Smooth muscle cell (in vitro differentiated cells): ENCODE measurements at regions not wholly inside any gene's neighbourhood (a gene's known extent, or its start where the extent isn't known, plus 50 kb on each side); places are given as distances from the start of the nearest gene placed in this dataset.
A peak's percentile ranks its signal among the peaks of the same experiment; 100 is the strongest.

ENCODE experiments used
- DNase-seq: peaks from one replicate; lab custom pipeline; 2025; ENCODE audit not compliant: unreplicated experiment; lab: John Stamatoyannopoulos, UW
- H2AFZ ChIP-seq: fragments of 200-600 bp; sonication (generic); 2 replicates; pipeline ENCODE4 v1.6.0; 2016; ENCODE audit warnings: antibody characterized with exemption, low read depth, mild to moderate bottlenecking
- H3F3A ChIP-seq: fragments of 200-600 bp; sonication (generic); 2 replicates; pipeline ENCODE4 v1.6.0; 2017; ENCODE audit warnings: antibody characterized with exemption, low read depth
- H3K27ac ChIP-seq: fragments of 200-600 bp; sonication (generic); 2 replicates; pipeline ENCODE4 v1.5.1; 2016; ENCODE audit warnings: low read depth, mild to moderate bottlenecking
- H3K27me3 ChIP-seq: fragments of 200-600 bp; sonication (generic); 2 replicates; pipeline ENCODE4 v1.6.1; 2016; ENCODE audit warnings: low read depth, mild to moderate bottlenecking
- H3K36me3 ChIP-seq: fragments of 200-600 bp; sonication (generic); 2 replicates; pipeline ENCODE4 v1.5.1; 2016; ENCODE audit warnings: low read depth
- H3K4me1 ChIP-seq: fragments of 200-600 bp; sonication (generic); 2 replicates; pipeline ENCODE4 v1.5.1; 2016; ENCODE audit warnings: low read depth
- H3K4me2 ChIP-seq: fragments of 200-600 bp; sonication (generic); 2 replicates; pipeline ENCODE4 v1.6.0; 2016; ENCODE audit warnings: mild to moderate bottlenecking
- H3K4me3 ChIP-seq: fragments of 200-600 bp; sonication (generic); 2 replicates; pipeline ENCODE4 v1.5.1; 2016; ENCODE audit warnings: mild to moderate bottlenecking
- H3K79me2 ChIP-seq: fragments of 200-600 bp; sonication (generic); 2 replicates; pipeline ENCODE4 v1.6.0; 2016; ENCODE audit warnings: low read depth, mild to moderate bottlenecking
- H3K9ac ChIP-seq: fragments of 200-600 bp; sonication (generic); 2 replicates; pipeline ENCODE4 v1.6.0; 2016; ENCODE audit warnings: low read depth
- H3K9me3 ChIP-seq: fragments of 200-600 bp; sonication (generic); replicated peaks from 2 replicates; pipeline ENCODE4 v1.5.1; 2016; ENCODE audit warnings: low read depth
- H4K20me1 ChIP-seq: fragments of 200-600 bp; sonication (generic); 2 replicates; pipeline ENCODE4 v1.6.0; 2016; ENCODE audit warnings: low read depth
- WGBS: methylation state at CpG from one replicate; pipeline ENCODE4 v1.1.7; 2016; ENCODE audit warnings: low lambda C conversion rate; 5-methylcytosine and 5-hydroxymethylcytosine counted together
- TF ChIP-seq, protein P1 (sequence below): fragments of 200-600 bp; sonication (generic); IDR thresholded peaks from 2 replicates; pipeline ENCODE4 v1.5.1; 2017; ENCODE audit warnings: borderline replicate concordance, mild to moderate bottlenecking, antibody characterized with exemption; ENCODE audit not compliant: insufficient read depth, poor library complexity, severe bottlenecking

DNA sequence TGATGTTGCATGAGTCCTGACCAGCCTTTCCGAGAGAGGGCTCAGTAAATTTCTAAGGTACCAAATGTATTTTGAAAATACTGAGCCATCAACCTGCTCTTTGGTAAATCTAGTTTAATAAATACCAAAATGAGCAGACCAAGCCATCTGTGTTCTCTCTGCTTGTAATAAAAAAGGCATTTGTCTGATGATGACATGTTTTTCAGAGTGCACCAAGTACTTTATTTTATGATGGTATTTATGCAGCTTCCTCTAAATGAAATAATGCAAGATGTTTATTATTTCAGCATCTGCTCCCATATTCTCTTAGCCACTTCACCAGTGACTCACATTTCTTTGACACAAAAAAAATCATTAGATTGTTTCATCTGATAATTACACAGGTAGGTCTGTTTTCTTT is 700.5 kb downstream of the TRIML1 start:
- Histone ChIP-seq H3K4me2 (no peak overlapping the region), H3K9me3 (no peaks in the 10 kb centered on the region), H3K9ac (no peak overlapping the region), H4K20me1 (no peaks in the 10 kb centered on the region), H2AFZ (no peak overlapping the region), H3K79me2 (no peaks in the 10 kb centered on the region), H3K4me1 (peaks cover 4% of the 10 kb centered on the region), H3K27me3 (no peaks in the 10 kb centered on the region), H3K4me3 (no peak overlapping the region), H3K36me3 (no peaks in the 10 kb centered on the region), H3F3A (no peaks in the 10 kb centered on the region), H3K27ac (no peak overlapping the region)
- TF ChIP-seq, protein P1, sequence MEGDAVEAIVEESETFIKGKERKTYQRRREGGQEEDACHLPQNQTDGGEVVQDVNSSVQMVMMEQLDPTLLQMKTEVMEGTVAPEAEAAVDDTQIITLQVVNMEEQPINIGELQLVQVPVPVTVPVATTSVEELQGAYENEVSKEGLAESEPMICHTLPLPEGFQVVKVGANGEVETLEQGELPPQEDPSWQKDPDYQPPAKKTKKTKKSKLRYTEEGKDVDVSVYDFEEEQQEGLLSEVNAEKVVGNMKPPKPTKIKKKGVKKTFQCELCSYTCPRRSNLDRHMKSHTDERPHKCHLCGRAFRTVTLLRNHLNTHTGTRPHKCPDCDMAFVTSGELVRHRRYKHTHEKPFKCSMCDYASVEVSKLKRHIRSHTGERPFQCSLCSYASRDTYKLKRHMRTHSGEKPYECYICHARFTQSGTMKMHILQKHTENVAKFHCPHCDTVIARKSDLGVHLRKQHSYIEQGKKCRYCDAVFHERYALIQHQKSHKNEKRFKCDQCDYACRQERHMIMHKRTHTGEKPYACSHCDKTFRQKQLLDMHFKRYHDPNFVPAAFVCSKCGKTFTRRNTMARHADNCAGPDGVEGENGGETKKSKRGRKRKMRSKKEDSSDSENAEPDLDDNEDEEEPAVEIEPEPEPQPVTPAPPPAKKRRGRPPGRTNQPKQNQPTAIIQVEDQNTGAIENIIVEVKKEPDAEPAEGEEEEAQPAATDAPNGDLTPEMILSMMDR: no peak
- 88% methylated on average over 1 of the region's 1 CpG for WGBS
- DNase-seq: no peak

- TF ChIP-seq, protein P1: no peak
- H3K4me3 ChIP-seq: no peak overlapping the region
- H4K20me1 ChIP-seq: no peaks in the 10 kb centered on the region
- no peaks in the 10 kb centered on the region for H3K79me2 ChIP-seq
- H3K4me2 ChIP-seq: no peak overlapping the region
- H3K9ac ChIP-seq: no peak overlapping the region
- 85% methylated on average over 11 of the region's 11 CpGs for WGBS
- no peaks in the 10 kb centered on the region for H3K36me3 ChIP-seq
- H3K27ac ChIP-seq: no peak overlapping the region
- H3K4me1 ChIP-seq: peaks cover 4% of the 10 kb centered on the region
- H3K27me3 ChIP-seq: no peaks in the 10 kb centered on the region
- H2AFZ ChIP-seq: peak overlapping the region; percentile 58
- DNase-seq: no peak
- no peaks in the 10 kb centered on the region for H3K9me3 ChIP-seq
- H3F3A ChIP-seq: no peaks in the 10 kb centered on the region
Measured at GRCh38 chr4:188841523-188841922, 702.3 kb downstream of the TRIML1 start.

GRCh38 chr4:188854436-188854835 is 715.2 kb downstream of the TRIML1 start:
- H3K27ac ChIP-seq: no peak overlapping the region
- DNase-seq: no peak
- WGBS: 59% methylated on average over 1 of the region's 1 CpG
- H3K27me3 ChIP-seq: no peaks in the 10 kb centered on the region
- H3K4me3 ChIP-seq: no peak overlapping the region
- H3K79me2 ChIP-seq: no peaks in the 10 kb centered on the region
- TF ChIP-seq, protein P1: no peak
- H2AFZ ChIP-seq: peak overlapping the region; percentile 98
- H3F3A ChIP-seq: no peaks in the 10 kb centered on the region
- peaks cover 6% of the 10 kb centered on the region for H3K36me3 ChIP-seq
- no peaks in the 10 kb centered on the region for H4K20me1 ChIP-seq
- H3K9ac ChIP-seq: no peak overlapping the region
- H3K4me2 ChIP-seq: peak overlapping the region; percentile 15
- no peaks in the 10 kb centered on the region for H3K4me1 ChIP-seq
- H3K9me3 ChIP-seq: peaks cover 5% of the 10 kb centered on the region

DNA sequence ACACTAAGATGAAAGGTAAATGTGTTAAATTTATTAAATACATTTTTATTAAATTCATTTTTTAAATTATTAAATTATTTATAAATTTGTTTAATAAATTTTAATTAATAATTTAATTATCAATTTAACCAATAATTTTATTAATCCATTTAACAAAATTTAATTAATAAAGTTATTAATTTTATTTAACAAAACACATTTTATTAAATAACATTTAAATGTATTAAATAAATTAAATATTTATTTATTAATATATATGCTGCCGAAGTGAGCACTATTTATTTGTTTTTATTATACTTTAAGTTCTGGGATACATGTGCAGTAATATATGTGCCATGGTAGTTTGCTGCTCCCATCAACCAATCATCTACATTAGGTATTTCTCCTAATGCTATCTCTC is 719.5 kb downstream of the TRIML1 start:
- no peaks in the 10 kb centered on the region for H3K79me2 ChIP-seq
- H3K27me3 ChIP-seq: no peaks in the 10 kb centered on the region
- 0% methylated on average over 1 of the region's 1 CpG for WGBS
- H3K4me2 ChIP-seq: no peak overlapping the region
- H3K9ac ChIP-seq: no peak overlapping the region
- TF ChIP-seq, protein P1: no peak
- no peaks in the 10 kb centered on the region for H3K36me3 ChIP-seq
- H3K4me1 ChIP-seq: no peaks in the 10 kb centered on the region
- H2AFZ ChIP-seq: no peak overlapping the region
- H3K4me3 ChIP-seq: no peak overlapping the region
- H4K20me1 ChIP-seq: no peaks in the 10 kb centered on the region
- no peak for DNase-seq
- H3K27ac ChIP-seq: no peak overlapping the region
- H3F3A ChIP-seq: no peaks in the 10 kb centered on the region
- no peaks in the 10 kb centered on the region for H3K9me3 ChIP-seq
